ENCODE measurements at regions not wholly inside any gene's neighbourhood (a gene's known extent, or its start where the extent isn't known, plus 50 kb on each side); places are given as distances from the start of the nearest gene placed in this dataset.

GRCh38 chr2:234814374-234814773 is 137.4 kb upstream of the SH3BP4 start:
- TF ChIP-seq CTCF (IDR thresholded peaks at IDR 0.05; ENCODE audit: control extremely low read depth in 1 of 3, insufficient read depth in 1 of 3, low read depth in 1 of 3, low read length in 3 of 3) (no peak), EP300 (IDR thresholded peaks at IDR 0.05; ENCODE audit: borderline replicate concordance in 1 of 2, low read depth in 2 of 2, low read length in 2 of 2) (no peak), EGR1 (IDR thresholded peaks at IDR 0.05; ENCODE audit: borderline replicate concordance, low read depth, low read length) (no peak), ASH2L (IDR thresholded peaks at IDR 0.05; ENCODE audit: low read length) (no peak), KDM1A (IDR thresholded peaks at IDR 0.05; ENCODE audit: borderline replicate concordance, low read length) (no peak), CEBPB (IDR thresholded peaks at IDR 0.05; ENCODE audit: low read depth, low read length) (no peak), POLR2AphosphoS5 (IDR thresholded peaks at IDR 0.05; ENCODE audit: low read depth, low read length) (no peak)
